BJ (cell line): ENCODE measurements at regions not wholly inside any gene's neighbourhood (a gene's known extent, or its start where the extent isn't known, plus 50 kb on each side); places are given as distances from the start of the nearest gene placed in this dataset.
"Not testable (repeated sequence)": the region's sequence is repeated elsewhere in the genome, so short reads cannot be mapped to it uniquely, and the experiment has no call there.

Experiments
- CTCF ChIA-PET: fragments of 350-600 bp; formaldehyde crosslinking; extraction: SDS; loops from one replicate; lab custom pipeline; 2021; ENCODE audit warnings: antibody characterized with exemption, inconsistent platforms; lab: Yijun Ruan, JAX
- POLR2A ChIA-PET: fragments of 300-600 bp; sonication (Branson Sonifier 250); formaldehyde crosslinking; extraction: SDS; loops from one replicate; lab custom pipeline; 2021; ENCODE audit warnings: antibody characterized with exemption; lab: Charles Lee
- DNase-seq: peaks from one replicate; pipeline ENCODE4 v3.0.0-alpha.2; 2011; ENCODE audit warnings: low read depth
- H3K27me3 ChIP-seq: 2 replicates; pipeline ENCODE4 v1.6.0; 2011; ENCODE audit warnings: low read length; ENCODE audit not compliant: control insufficient read depth, insufficient read depth
- H3K36me3 ChIP-seq: 2 replicates; pipeline ENCODE4 v1.5.1; 2011; ENCODE audit warnings: low read length; ENCODE audit not compliant: control insufficient read depth, insufficient read depth
- H3K4me3 ChIP-seq: 2 replicates; pipeline ENCODE4 v1.5.1; 2011; ENCODE audit warnings: low read depth, mild to moderate bottlenecking, control low read depth, low read length
- TF ChIP-seq, protein P1 (sequence below): IDR thresholded peaks from 2 replicates; pipeline ENCODE4 v1.5.1; 2011; ENCODE audit warnings: low read depth, mild to moderate bottlenecking, control low read depth, inconsistent platforms, low read length, moderate library complexity; ENCODE audit not compliant: insufficient read depth

DNA sequence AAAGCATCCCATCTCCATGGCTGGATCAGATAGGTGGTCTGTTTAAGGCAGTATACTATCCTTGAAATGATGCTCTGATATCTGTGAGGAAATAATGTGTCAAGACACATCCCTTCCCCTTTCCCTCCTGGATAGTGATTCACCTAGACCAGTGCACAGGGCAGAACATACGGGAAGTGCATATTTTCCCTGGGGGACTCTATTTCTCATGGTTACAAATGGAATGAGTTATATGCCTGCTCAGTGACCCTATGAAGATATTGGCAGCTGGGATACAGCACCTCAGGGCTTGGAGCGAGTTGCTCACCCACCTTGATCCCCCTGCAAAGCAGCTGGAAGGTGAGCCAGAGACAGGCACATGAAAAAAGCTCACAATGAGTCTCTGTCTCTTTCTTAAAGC is 67.5 kb upstream of the PRL start:
- POLR2A ChIA-PET = no interaction called here
- TF ChIP-seq, protein P1, sequence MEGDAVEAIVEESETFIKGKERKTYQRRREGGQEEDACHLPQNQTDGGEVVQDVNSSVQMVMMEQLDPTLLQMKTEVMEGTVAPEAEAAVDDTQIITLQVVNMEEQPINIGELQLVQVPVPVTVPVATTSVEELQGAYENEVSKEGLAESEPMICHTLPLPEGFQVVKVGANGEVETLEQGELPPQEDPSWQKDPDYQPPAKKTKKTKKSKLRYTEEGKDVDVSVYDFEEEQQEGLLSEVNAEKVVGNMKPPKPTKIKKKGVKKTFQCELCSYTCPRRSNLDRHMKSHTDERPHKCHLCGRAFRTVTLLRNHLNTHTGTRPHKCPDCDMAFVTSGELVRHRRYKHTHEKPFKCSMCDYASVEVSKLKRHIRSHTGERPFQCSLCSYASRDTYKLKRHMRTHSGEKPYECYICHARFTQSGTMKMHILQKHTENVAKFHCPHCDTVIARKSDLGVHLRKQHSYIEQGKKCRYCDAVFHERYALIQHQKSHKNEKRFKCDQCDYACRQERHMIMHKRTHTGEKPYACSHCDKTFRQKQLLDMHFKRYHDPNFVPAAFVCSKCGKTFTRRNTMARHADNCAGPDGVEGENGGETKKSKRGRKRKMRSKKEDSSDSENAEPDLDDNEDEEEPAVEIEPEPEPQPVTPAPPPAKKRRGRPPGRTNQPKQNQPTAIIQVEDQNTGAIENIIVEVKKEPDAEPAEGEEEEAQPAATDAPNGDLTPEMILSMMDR = no peak
- no peak for DNase-seq
- Histone ChIP-seq H3K4me3 (no peak overlapping the region), H3K27me3 (no peaks in the 10 kb centered on the region), H3K36me3 (no peaks in the 10 kb centered on the region)
- CTCF ChIA-PET = interaction anchor here (1.3 kb wide), 1 partner anchor 771 kb away, joined by 3 read pairs; the partner anchor contains the start of gene SOX4

DNA sequence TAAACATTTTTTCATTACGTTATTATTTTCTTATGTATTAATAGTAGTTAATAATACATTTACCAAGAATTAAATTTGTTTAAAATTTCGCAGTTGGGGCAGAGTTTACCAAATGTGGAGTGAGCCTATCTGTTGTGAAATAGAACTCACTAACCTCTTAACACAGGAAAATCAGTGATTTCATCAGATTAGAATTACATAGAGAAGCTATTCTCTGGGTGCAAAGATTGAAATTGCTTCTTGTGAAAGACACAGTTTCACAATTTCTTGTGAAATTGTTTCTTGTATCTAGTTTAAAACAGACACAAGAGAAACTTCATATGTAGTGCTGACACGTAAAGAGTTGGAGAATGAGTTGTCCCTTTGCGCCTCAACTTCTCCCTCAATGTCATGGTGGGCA is 69.4 kb upstream of the PRL start:
- no peaks in the 10 kb centered on the region for H3K27me3 ChIP-seq
- CTCF ChIA-PET = interaction anchor here (1.5 kb wide), 1 partner anchor 17 kb away, joined by 3 read pairs; no protein-coding TSS in a partner anchor
- no peak for DNase-seq
- no peaks in the 10 kb centered on the region for H3K36me3 ChIP-seq
- POLR2A ChIA-PET = no interaction called here
- no peak overlapping the region for H3K4me3 ChIP-seq
- TF ChIP-seq, protein P1 = no peak

DNA sequence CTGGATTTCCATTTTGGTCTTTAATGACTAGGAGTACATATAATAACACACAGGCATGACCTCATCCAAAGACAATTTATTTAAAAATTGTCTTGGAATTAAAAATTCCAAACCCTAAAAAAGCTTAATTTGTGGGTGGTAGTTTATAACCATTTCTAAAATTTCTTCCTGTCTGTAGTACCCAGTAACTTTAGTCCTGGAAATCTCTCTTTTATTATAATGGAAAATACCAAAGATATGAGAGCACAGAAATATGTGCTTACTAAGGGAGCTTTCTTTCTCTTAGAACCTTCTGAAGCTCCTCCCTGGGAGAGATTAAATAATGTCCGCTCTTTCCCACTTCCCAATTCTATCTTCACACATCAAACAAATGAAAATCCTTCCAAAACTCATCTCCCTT is 70.5 kb upstream of the PRL start:
- DNase-seq = peak; percentile 73
- TF ChIP-seq, protein P1 = no peak
- H3K36me3 ChIP-seq = no peaks in the 10 kb centered on the region
- no peak overlapping the region for H3K4me3 ChIP-seq
- CTCF ChIA-PET = interaction anchor here (0.6 to 1.5 kb wide), 2 partner anchors 16 to 59 kb away, joined by 3 read pairs; no protein-coding TSS in a partner anchor
- POLR2A ChIA-PET = no interaction called here
- H3K27me3 ChIP-seq = no peaks in the 10 kb centered on the region

DNA sequence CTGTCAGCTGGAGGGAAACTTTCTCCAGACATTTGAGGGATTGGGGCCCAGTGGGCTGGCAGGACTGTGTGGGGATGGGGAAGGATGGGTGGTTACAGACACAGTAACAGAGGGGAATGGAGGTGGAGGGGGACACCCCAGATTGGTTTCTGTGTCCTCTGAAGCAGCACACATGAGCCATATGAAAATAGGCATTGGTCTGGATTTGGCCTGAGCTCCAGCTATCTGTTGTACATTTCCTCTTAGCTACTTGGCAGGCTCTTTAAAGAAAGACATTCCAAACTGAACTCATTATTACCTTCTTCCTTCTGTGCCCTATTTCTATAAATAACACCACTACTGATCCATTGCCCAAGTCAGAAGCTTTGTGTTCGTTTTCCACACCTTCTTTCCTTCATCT is 72.0 kb upstream of the PRL start:
- CTCF ChIA-PET = interaction anchor here (1.3 kb wide), 1 partner anchor 136 kb away, joined by 3 read pairs; no protein-coding TSS in a partner anchor
- Histone ChIP-seq H3K36me3 (no peaks in the 10 kb centered on the region), H3K4me3 (no peak overlapping the region), H3K27me3 (no peaks in the 10 kb centered on the region)
- POLR2A ChIA-PET = interaction anchor here (0.6 kb wide), 1 partner anchor 75 kb away, joined by 3 read pairs; no protein-coding TSS in a partner anchor
- no peak for DNase-seq
- TF ChIP-seq, protein P1 = no peak

DNA sequence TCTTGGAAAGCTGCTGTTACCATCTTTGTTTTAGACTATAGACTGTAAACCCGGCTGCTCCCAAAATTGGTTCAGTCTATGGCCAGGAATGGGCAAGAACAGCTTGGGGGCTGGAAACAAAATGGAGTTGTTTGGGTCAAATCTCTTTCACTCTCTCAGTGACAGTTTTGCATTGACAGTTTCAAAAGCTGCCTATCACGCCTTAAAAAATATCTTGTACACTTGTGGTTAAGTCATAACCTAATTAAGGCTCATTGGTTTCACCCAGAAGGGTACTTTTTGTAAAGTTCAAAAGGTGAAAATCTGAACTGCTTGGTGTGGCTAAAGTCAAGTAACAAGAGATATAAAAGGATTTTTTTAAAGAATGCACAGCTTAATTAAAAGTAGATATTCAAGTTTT is 76.1 kb upstream of the PRL start:
- H3K4me3 ChIP-seq = no peak overlapping the region
- ChIA-PET CTCF (no interaction called here), POLR2A (interaction anchor here (0.6 kb wide), 1 partner anchor 9 kb away, joined by 3 read pairs; no protein-coding TSS in a partner anchor)
- TF ChIP-seq, protein P1 = no peak
- H3K36me3 ChIP-seq = no peaks in the 10 kb centered on the region
- no peak for DNase-seq
- no peaks in the 10 kb centered on the region for H3K27me3 ChIP-seq

DNA sequence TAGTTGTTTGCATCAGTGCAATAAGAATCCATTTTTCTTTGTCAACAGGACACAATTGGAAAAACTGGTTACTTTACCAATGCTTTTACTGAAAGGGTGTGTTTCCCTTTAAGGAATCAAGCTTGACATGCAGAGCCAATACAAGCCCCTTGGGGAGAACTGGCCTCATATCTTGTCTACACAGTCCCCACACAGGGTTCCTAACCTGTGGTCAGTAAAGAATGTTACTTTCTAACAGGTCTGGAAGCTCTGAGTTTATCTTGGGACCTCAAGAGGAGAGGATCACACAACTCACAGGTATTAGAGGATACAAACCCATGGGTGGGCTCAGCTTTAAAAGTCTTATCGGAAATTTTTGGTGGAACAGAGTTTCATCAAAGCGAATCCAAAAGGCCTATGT is 78.1 kb upstream of the PRL start:
- H3K36me3 ChIP-seq, H3K27me3 ChIP-seq, POLR2A ChIA-PET, H3K4me3 ChIP-seq, DNase-seq, CTCF ChIA-PET: not testable (repeated sequence)

DNA sequence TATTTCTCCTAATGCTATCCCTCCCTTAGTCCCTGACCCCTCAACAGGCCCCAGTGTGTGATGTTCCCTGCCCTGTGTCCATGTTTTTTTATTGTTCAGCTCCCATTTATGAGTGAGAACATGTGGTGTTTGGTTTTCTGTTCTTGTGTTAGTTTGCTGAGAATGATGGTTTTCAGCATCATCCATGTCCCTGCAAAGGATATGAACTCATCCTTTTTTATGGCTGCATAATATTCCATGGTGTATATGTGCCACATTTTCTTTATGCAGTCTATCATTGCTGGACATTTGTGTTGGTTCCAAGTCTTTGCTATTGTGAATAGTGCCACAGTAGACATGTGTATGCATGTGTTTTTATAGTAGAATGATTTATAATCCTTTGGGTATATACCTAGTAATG is 79.5 kb upstream of the PRL start:
- H3K4me3 ChIP-seq, DNase-seq, POLR2A ChIA-PET, CTCF ChIA-PET, H3K27me3 ChIP-seq, H3K36me3 ChIP-seq: not testable (repeated sequence)

DNA sequence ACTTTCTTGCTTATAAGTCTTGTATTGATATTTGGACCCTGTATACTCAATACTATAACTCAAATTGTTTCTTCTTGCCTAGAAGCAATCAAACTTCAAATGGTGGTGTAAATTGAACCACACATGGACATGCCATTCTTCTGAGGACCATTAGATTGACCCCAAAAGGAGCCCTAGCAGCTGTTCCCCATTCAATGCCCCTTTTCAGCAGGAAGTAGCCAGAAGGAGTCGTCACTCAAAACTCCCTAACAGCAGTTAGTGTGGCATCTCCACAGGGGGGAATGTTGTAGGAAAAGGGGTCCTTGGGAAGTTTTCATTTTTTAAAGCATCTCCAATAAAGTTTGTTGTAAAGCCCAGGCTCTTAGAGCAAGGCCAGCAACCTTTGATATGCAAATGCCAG is 81.7 kb upstream of the PRL start:
- H3K36me3 ChIP-seq, H3K27me3 ChIP-seq, CTCF ChIA-PET, DNase-seq, H3K4me3 ChIP-seq, POLR2A ChIA-PET: not testable (repeated sequence)
